Uterus (tissue), 2 donors: ENCODE measurements at regions not wholly inside any gene's neighbourhood (a gene's known extent, or its start where the extent isn't known, plus 50 kb on each side); places are given as distances from the start of the nearest gene placed in this dataset.

ENCODE experiments used
- POLR2A ChIP-seq, 2 donors: fragments of 450-650 bp; IDR thresholded peaks; one replicate each; pipeline ENCODE4 v1.6.1; 2016; ENCODE audit warnings: antibody characterized with exemption in 2 of 2, mild to moderate bottlenecking in 1 of 2, moderate library complexity in 1 of 2
- TF ChIP-seq, protein P1 (sequence below), 4 experiments: fragments of 200-600 bp in 2 of 4; fragments of 450-650 bp in 2 of 4; sonication (generic) in 2 of 4; IDR thresholded peaks; one replicate each; pipeline ENCODE4 v1.5.1; 2016 to 2019; ENCODE audit warnings: antibody characterized with exemption in 4 of 4, mild to moderate bottlenecking in 2 of 4, moderate library complexity in 1 of 4

DNA sequence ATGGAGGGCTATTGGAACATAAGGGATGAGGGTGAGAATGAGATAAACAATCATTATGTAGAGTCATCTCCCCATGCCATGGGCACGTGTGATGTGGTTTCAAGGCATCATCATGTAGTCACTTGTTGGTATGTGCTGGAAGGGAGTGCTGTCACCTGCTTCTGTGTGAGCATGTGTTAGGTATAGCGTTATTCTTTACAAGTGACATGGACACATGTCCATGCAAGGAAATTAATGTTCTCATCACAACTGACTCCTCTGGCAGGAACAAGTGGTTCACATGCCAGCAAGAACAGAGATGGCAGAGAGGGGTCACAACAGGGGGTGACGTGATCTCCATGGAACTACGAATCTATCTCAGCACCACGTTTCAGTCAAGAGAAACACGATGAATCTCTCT is 815.8 kb downstream of the BCL11B start:
- TF ChIP-seq, protein P1, sequence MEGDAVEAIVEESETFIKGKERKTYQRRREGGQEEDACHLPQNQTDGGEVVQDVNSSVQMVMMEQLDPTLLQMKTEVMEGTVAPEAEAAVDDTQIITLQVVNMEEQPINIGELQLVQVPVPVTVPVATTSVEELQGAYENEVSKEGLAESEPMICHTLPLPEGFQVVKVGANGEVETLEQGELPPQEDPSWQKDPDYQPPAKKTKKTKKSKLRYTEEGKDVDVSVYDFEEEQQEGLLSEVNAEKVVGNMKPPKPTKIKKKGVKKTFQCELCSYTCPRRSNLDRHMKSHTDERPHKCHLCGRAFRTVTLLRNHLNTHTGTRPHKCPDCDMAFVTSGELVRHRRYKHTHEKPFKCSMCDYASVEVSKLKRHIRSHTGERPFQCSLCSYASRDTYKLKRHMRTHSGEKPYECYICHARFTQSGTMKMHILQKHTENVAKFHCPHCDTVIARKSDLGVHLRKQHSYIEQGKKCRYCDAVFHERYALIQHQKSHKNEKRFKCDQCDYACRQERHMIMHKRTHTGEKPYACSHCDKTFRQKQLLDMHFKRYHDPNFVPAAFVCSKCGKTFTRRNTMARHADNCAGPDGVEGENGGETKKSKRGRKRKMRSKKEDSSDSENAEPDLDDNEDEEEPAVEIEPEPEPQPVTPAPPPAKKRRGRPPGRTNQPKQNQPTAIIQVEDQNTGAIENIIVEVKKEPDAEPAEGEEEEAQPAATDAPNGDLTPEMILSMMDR (IDR thresholded peaks at IDR 0.05) = no peak
- TF ChIP-seq POLR2A (IDR thresholded peaks at IDR 0.05) = no peak
